Neural progenitor cell (in vitro differentiated cells): ENCODE measurements at regions not wholly inside any gene's neighbourhood (a gene's known extent, or its start where the extent isn't known, plus 50 kb on each side); places are given as distances from the start of the nearest gene placed in this dataset.

Experiments used
- CTCF ChIP-seq: fragments of 200-600 bp; sonication (generic); IDR thresholded peaks from 2 replicates; pipeline ENCODE4 v1.5.1; 2017; ENCODE audit warnings: antibody characterized with exemption, mild to moderate bottlenecking
- EZH2 ChIP-seq: fragments of 200-600 bp; sonication (generic); IDR thresholded peaks from 2 replicates; pipeline ENCODE4 v1.6.1; 2017; ENCODE audit warnings: antibody characterized with exemption, mild to moderate bottlenecking, moderate library complexity
- EZH2phosphoT487 ChIP-seq: fragments of 200-600 bp; sonication (generic); IDR thresholded peaks from 2 replicates; pipeline ENCODE4 v1.6.1; 2017; ENCODE audit warnings: antibody characterized with exemption

- TF ChIP-seq CTCF (no peak), EZH2phosphoT487 (no peak), EZH2 (no peak)
Observed at GRCh38 chr9:26243029-26243697, 564.9 kb upstream of the TUSC1 start.
